Parathyroid adenoma (tissue), 2 donors: ENCODE measurements at regions not wholly inside any gene's neighbourhood (a gene's known extent, or its start where the extent isn't known, plus 50 kb on each side); places are given as distances from the start of the nearest gene placed in this dataset.

Experiments
- H2AFZ ChIP-seq: fragments of 300-600 bp; sonication (generic); one replicate; pipeline ENCODE4 v1.7.0; 2017; ENCODE audit warnings: antibody characterized with exemption, mild to moderate bottlenecking
- H3K27ac ChIP-seq: fragments of 300-600 bp; sonication (generic); one replicate; pipeline ENCODE4 v1.7.0; 2017
- H3K27me3 ChIP-seq: fragments of 300-600 bp; sonication (generic); one replicate; pipeline ENCODE4 v1.7.0; 2017; ENCODE audit warnings: low read length; ENCODE audit not compliant: control insufficient read depth, insufficient read depth
- H3K36me3 ChIP-seq: fragments of 300-600 bp; sonication (generic); one replicate; pipeline ENCODE4 v1.7.0; 2017; ENCODE audit warnings: low read length; ENCODE audit not compliant: control insufficient read depth, insufficient read depth
- H3K4me1 ChIP-seq: fragments of 300-600 bp; sonication (generic); one replicate; pipeline ENCODE4 v1.7.0; 2017; ENCODE audit warnings: control low read depth
- H3K4me2 ChIP-seq: fragments of 300-600 bp; sonication (generic); one replicate; pipeline ENCODE4 v1.7.0; 2017; ENCODE audit warnings: low read length
- H3K4me3 ChIP-seq: fragments of 300-600 bp; sonication (generic); one replicate; pipeline ENCODE4 v1.7.0; 2017; ENCODE audit warnings: low read depth, low read length
- H3K79me2 ChIP-seq: fragments of 300-600 bp; sonication (generic); one replicate; pipeline ENCODE4 v1.7.0; 2017; ENCODE audit warnings: control low read depth
- H3K9ac ChIP-seq: fragments of 300-600 bp; sonication (generic); one replicate; pipeline ENCODE4 v1.7.0; 2017; ENCODE audit warnings: mild to moderate bottlenecking
- H3K9me3 ChIP-seq: fragments of 300-600 bp; sonication (generic); one replicate; pipeline ENCODE4 v1.7.0; 2017; ENCODE audit warnings: low read length; ENCODE audit not compliant: control insufficient read depth
- CTCF ChIP-seq: fragments of 300-600 bp; sonication (generic); IDR thresholded peaks from one replicate; pipeline ENCODE4 v1.7.0; 2017; ENCODE audit warnings: antibody characterized with exemption, mild to moderate bottlenecking
- donor health status: primary hyperparathyroidism.

- no peak overlapping the region for H3K4me3 ChIP-seq
- TF ChIP-seq CTCF = no peak
- H3K36me3 ChIP-seq = no peaks in the 10 kb centered on the region
These were observed 312.8 kb upstream of the EPHA5 start for GRCh38 chr4:65983061-65983460.

GRCh38 chr4:65976287-65976686 is 306.0 kb upstream of the EPHA5 start:
- H3K36me3 ChIP-seq = no peaks in the 10 kb centered on the region
- no peaks in the 10 kb centered on the region for H3K79me2 ChIP-seq
- H2AFZ ChIP-seq = no peak overlapping the region
- no peak overlapping the region for H3K9ac ChIP-seq
- no peaks in the 10 kb centered on the region for H3K27me3 ChIP-seq
- no peak for TF ChIP-seq CTCF
- H3K27ac ChIP-seq = no peak overlapping the region
- H3K4me3 ChIP-seq = no peak overlapping the region
- no peaks in the 10 kb centered on the region for H3K4me1 ChIP-seq
- no peak overlapping the region for H3K4me2 ChIP-seq
- no peaks in the 10 kb centered on the region for H3K9me3 ChIP-seq

More at GRCh38 chr4:65983061-65983460, 312.8 kb upstream of the EPHA5 start:
- Histone ChIP-seq H3K9me3 (no peaks in the 10 kb centered on the region), H3K9ac (no peak overlapping the region), H3K27me3 (no peaks in the 10 kb centered on the region), H3K4me1 (no peaks in the 10 kb centered on the region), H3K79me2 (no peaks in the 10 kb centered on the region), H3K27ac (no peak overlapping the region), H3K4me2 (no peak overlapping the region), H2AFZ (no peak overlapping the region)

GRCh38 chr4:65973186-65973585 is 302.9 kb upstream of the EPHA5 start:
- no peaks in the 10 kb centered on the region for H3K27me3 ChIP-seq
- no peak overlapping the region for H3K4me3 ChIP-seq
- H3K79me2 ChIP-seq = no peaks in the 10 kb centered on the region
- H3K4me2 ChIP-seq = no peak overlapping the region
- H2AFZ ChIP-seq = no peak overlapping the region
- no peaks in the 10 kb centered on the region for H3K9me3 ChIP-seq
- H3K9ac ChIP-seq = no peak overlapping the region
- H3K27ac ChIP-seq = no peak overlapping the region
- TF ChIP-seq CTCF = no peak
- H3K4me1 ChIP-seq = no peaks in the 10 kb centered on the region
- H3K36me3 ChIP-seq = no peaks in the 10 kb centered on the region

GRCh38 chr4:65971686-65972085 is 301.4 kb upstream of the EPHA5 start:
- no peak overlapping the region for H3K4me2 ChIP-seq
- H3K9me3 ChIP-seq = no peaks in the 10 kb centered on the region
- no peak overlapping the region for H3K9ac ChIP-seq
- TF ChIP-seq CTCF = no peak
- H3K4me3 ChIP-seq = no peak overlapping the region
- no peaks in the 10 kb centered on the region for H3K79me2 ChIP-seq
- no peak overlapping the region for H3K27ac ChIP-seq
- no peaks in the 10 kb centered on the region for H3K36me3 ChIP-seq
- no peaks in the 10 kb centered on the region for H3K27me3 ChIP-seq
- H3K4me1 ChIP-seq = no peaks in the 10 kb centered on the region
- no peak overlapping the region for H2AFZ ChIP-seq

- Histone ChIP-seq H3K4me1 (no peaks in the 10 kb centered on the region), H3K79me2 (no peaks in the 10 kb centered on the region), H2AFZ (no peak overlapping the region), H3K27me3 (no peaks in the 10 kb centered on the region), H3K27ac (no peak overlapping the region), H3K9ac (no peak overlapping the region), H3K4me2 (no peak overlapping the region), H3K4me3 (no peak overlapping the region), H3K9me3 (no peaks in the 10 kb centered on the region), H3K36me3 (no peaks in the 10 kb centered on the region)
- TF ChIP-seq CTCF = no peak
These were observed 298.7 kb upstream of the EPHA5 start for GRCh38 chr4:65968831-65969558.
